Activated T-cell treated with anti-CD3 and anti-CD28 coated beads, Interleukin-2, amount 50 U/mL, for 72 hours (primary cell): ENCODE measurements at regions not wholly inside any gene's neighbourhood (a gene's known extent, or its start where the extent isn't known, plus 50 kb on each side); places are given as distances from the start of the nearest gene placed in this dataset.

ENCODE experiments used
- ATAC-seq, 2 donors: fragments of 150-1000 bp; cut with Tn5 transposase; replicated peaks in 1 of 2; 2 replicates each; pipeline ENCODE4 v1.10.0; 2021; ENCODE audit warnings: moderate library complexity in 2 of 2, mild to moderate bottlenecking in 1 of 2
- DNase-seq, 2 donors: peaks; one replicate each; pipeline ENCODE4 v3.0.0; 2021 to 2022; ENCODE audit warnings: mixed read lengths in 1 of 2
- H3K27ac Mint-ChIP-seq: one replicate; pipeline ENCODE4 v1.8.0; 2022; ENCODE audit warnings: mild to moderate bottlenecking, moderate library complexity, mixed read lengths
- H3K27me3 Mint-ChIP-seq: one replicate; pipeline ENCODE4 v1.8.0; 2022; ENCODE audit warnings: low read depth, mixed read lengths
- H3K36me3 Mint-ChIP-seq, 2 donors: one replicate each; pipeline ENCODE4 v1.8.0; 2022; ENCODE audit warnings: mixed read lengths in 2 of 2, mild to moderate bottlenecking in 1 of 2; ENCODE audit not compliant: insufficient read depth in 2 of 2
- H3K4me1 Mint-ChIP-seq: one replicate; pipeline ENCODE4 v1.8.0; 2022; ENCODE audit warnings: low read depth, mixed read lengths
- H3K4me3 Mint-ChIP-seq, 2 donors: one replicate each; pipeline ENCODE4 v1.8.0; 2022; ENCODE audit warnings: mild to moderate bottlenecking in 2 of 2, mixed read lengths in 2 of 2, moderate library complexity in 2 of 2
- H3K9me3 Mint-ChIP-seq, 2 donors: one replicate each; pipeline ENCODE4 v1.8.0; 2022; ENCODE audit warnings: mixed read lengths in 2 of 2

GRCh38 chr11:115919341-115920091 is 415.3 kb upstream of the CADM1 start:
- Mint-ChIP-seq H3K36me3 (peaks cover 0 to 1% of the 10 kb centered on the region in 2 donors), H3K27ac (peak overlapping the region; percentile 67), H3K4me1 (peaks cover 38% of the 10 kb centered on the region), H3K27me3 (peaks cover 26% of the 10 kb centered on the region), H3K9me3 (peaks cover 0 to 2% of the 10 kb centered on the region in 2 donors), H3K4me3 (peak overlapping the region; percentile 57 to 67)
- DNase-seq (peak; percentile 47 to 53), ATAC-seq (peak; percentile 89)

DNA sequence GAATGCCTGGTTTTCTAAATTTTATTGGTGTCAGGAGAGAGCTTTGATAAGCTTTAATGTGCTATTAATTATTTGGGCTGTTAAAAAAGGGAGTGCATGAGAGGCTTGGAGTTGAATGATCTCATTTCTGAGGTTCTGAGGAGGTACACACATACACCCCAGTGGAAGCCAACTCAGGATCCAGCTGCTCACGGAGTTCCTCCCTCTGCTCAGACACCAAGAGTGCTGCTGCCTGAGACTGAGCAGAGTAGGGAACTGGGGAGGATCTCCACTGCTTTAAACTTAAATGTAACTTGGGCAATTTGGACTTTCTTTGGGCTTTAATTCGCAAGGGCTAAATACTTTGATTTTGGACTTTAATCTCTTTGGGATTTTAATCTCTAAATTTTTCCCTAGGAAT is 414.4 kb upstream of the CADM1 start:
- Mint-ChIP-seq H3K27ac (no peak overlapping the region), H3K9me3 (peaks cover 0 to 2% of the 10 kb centered on the region in 2 donors), H3K27me3 (peaks cover 26% of the 10 kb centered on the region), H3K4me3 (no peak overlapping the region), H3K36me3 (peaks cover 0 to 1% of the 10 kb centered on the region in 2 donors), H3K4me1 (peaks cover 34% of the 10 kb centered on the region)
- DNase-seq (no peak), ATAC-seq (no peak)

GRCh38 chr11:115916608-115917007 is 412.4 kb upstream of the CADM1 start:
- Mint-ChIP-seq H3K27me3 (peaks cover 6% of the 10 kb centered on the region), H3K36me3 (peaks cover 0 to 1% of the 10 kb centered on the region in 2 donors), H3K4me1 (peaks cover 24% of the 10 kb centered on the region), H3K9me3 (peaks cover 0 to 2% of the 10 kb centered on the region in 2 donors), H3K27ac (no peak overlapping the region), H3K4me3 (no peak overlapping the region)
- DNase-seq (no peak), ATAC-seq (no peak)

GRCh38 chr11:115912484-115912945 is 408.3 kb upstream of the CADM1 start:
- H3K9me3 Mint-ChIP-seq = no peaks in the 10 kb centered on the region
- no peaks in the 10 kb centered on the region for H3K36me3 Mint-ChIP-seq
- ATAC-seq = no peak
- no peaks in the 10 kb centered on the region for H3K4me1 Mint-ChIP-seq
- H3K27ac Mint-ChIP-seq = no peak overlapping the region
- H3K27me3 Mint-ChIP-seq = peaks cover 18% of the 10 kb centered on the region
- DNase-seq = no peak
- H3K4me3 Mint-ChIP-seq = no peak overlapping the region

- no peak for DNase-seq
- H3K36me3 Mint-ChIP-seq = no peaks in the 10 kb centered on the region
- ATAC-seq = no peak
- no peaks in the 10 kb centered on the region for H3K4me1 Mint-ChIP-seq
- no peak overlapping the region for H3K4me3 Mint-ChIP-seq
- no peak overlapping the region for H3K27ac Mint-ChIP-seq
- H3K9me3 Mint-ChIP-seq = peaks cover 0 to under 1% of the 10 kb centered on the region in 2 donors
- peaks cover 18% of the 10 kb centered on the region for H3K27me3 Mint-ChIP-seq
Observed at GRCh38 chr11:115911613-115912346, 407.6 kb upstream of the CADM1 start.

DNA sequence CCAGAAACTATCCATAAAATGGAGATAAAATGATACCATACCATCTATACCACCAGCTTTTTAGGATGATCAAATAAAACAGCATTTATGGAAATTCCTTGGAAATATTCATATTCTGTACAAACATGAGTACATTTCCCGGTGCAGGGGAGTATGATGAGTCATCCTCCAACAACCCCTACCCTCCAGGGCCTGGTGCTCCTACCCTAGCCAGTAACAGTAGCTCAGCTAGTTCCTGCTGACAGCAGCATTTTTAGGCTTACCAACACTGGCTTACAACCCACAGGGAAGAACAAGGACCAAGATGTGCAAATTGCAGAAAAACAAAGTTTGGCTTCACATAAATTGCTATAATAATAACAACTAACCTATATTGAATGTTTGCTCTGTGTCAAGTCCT is 406.2 kb upstream of the CADM1 start:
- no peaks in the 10 kb centered on the region for H3K36me3 Mint-ChIP-seq
- H3K4me1 Mint-ChIP-seq = no peaks in the 10 kb centered on the region
- H3K27ac Mint-ChIP-seq = no peak overlapping the region
- H3K9me3 Mint-ChIP-seq = peaks cover 0 to 1% of the 10 kb centered on the region in 2 donors
- peaks cover 23% of the 10 kb centered on the region for H3K27me3 Mint-ChIP-seq
- no peak overlapping the region for H3K4me3 Mint-ChIP-seq
- ATAC-seq = no peak
- no peak for DNase-seq

DNA sequence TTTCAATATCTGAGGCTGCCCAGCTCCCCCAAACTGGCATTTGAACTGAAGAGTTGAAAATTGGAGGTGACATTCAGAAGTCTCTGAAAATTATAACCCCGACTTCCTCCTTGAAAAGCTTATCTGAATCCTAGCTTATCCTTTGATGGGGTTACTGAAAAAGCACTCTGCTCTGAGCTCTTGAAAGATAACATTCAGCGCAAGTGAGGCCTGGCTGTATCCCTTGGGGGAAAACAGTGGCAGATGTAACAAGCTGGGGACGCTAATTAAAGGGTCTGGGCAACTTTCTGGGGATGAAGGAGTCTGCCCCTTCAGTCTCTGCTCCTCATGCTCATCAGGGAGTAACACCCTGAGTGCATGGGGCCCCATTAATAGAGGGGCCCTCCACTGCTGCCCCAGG is 402.0 kb upstream of the CADM1 start:
- no peaks in the 10 kb centered on the region for H3K4me1 Mint-ChIP-seq
- DNase-seq (no peak), ATAC-seq (no peak)
- H3K9me3 Mint-ChIP-seq = peaks cover 2 to 7% of the 10 kb centered on the region in 2 donors
- no peak overlapping the region for H3K27ac Mint-ChIP-seq
- H3K4me3 Mint-ChIP-seq = no peak overlapping the region
- H3K27me3 Mint-ChIP-seq = peaks cover 32% of the 10 kb centered on the region
- H3K36me3 Mint-ChIP-seq = peaks cover 0 to 1% of the 10 kb centered on the region in 2 donors

GRCh38 chr11:115905341-115906000 is 401.3 kb upstream of the CADM1 start:
- Mint-ChIP-seq H3K4me3 (peak overlapping the region in 1 of 2 donors; percentile 13), H3K27ac (no peak overlapping the region), H3K27me3 (peaks cover 32% of the 10 kb centered on the region)

GRCh38 chr11:115903179-115903578 is 399.0 kb upstream of the CADM1 start:
- Mint-ChIP-seq H3K36me3 (peaks cover 0 to 1% of the 10 kb centered on the region in 2 donors), H3K4me1 (no peaks in the 10 kb centered on the region), H3K9me3 (peaks cover 3 to 8% of the 10 kb centered on the region in 2 donors), H3K4me3 (no peak overlapping the region), H3K27me3 (peaks cover 20% of the 10 kb centered on the region), H3K27ac (no peak overlapping the region)
- no peak for ATAC-seq
- no peak for DNase-seq

More at GRCh38 chr11:115905341-115906000, 401.3 kb upstream of the CADM1 start:
- H3K36me3 Mint-ChIP-seq = peaks cover 0 to 1% of the 10 kb centered on the region in 2 donors
- H3K9me3 Mint-ChIP-seq = peaks cover 2 to 7% of the 10 kb centered on the region in 2 donors
- ATAC-seq (no peak), DNase-seq (no peak)
- H3K4me1 Mint-ChIP-seq = no peaks in the 10 kb centered on the region

DNA sequence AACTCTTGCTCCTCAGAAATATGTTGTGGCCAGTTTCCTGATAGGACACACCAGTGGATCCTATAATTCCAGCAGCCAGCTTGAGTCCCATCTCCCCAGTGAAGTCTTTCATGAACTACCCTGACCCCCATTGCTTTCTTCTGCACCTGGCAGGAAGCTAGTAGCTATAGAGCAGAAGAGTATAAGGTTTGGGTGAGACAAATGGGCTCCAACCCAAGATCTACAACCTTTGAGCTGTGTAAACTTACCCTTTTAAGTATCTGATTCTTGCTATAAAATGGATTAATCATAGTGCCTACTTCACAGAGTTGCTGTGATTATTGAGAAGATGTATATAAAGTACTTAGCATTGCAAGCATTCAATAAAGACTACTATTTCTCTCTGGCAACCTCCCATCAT is 396.9 kb upstream of the CADM1 start:
- no peak for DNase-seq
- H3K27me3 Mint-ChIP-seq = peaks cover 9% of the 10 kb centered on the region
- peaks cover 0 to 1% of the 10 kb centered on the region in 2 donors for H3K36me3 Mint-ChIP-seq
- no peak overlapping the region for H3K27ac Mint-ChIP-seq
- ATAC-seq = no peak
- no peaks in the 10 kb centered on the region for H3K4me1 Mint-ChIP-seq
- peaks cover 3 to 8% of the 10 kb centered on the region in 2 donors for H3K9me3 Mint-ChIP-seq
- no peak overlapping the region for H3K4me3 Mint-ChIP-seq

DNA sequence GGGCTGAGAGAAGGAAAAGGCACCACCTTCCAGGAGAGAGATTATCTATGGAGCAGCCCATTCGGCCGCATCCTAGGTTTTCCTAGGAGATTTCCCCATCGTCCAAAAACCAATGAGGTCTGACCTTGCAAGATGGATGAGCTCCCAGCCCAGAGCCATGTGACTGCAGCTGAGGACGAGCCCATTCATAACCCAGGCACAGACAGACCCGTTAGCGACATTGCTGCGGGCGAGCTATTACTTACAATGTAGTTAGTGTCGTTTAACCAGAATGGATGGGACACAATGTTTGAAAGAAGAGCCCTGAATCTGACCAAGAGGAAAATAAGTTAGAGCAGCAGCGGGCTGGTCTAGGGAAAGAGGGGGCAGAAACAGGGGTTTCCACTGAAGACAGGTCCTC is 395.9 kb upstream of the CADM1 start:
- ATAC-seq (no peak), DNase-seq (no peak)
- peaks cover 9% of the 10 kb centered on the region for H3K27me3 Mint-ChIP-seq
- H3K4me3 Mint-ChIP-seq = no peak overlapping the region
- peaks cover 3 to 8% of the 10 kb centered on the region in 2 donors for H3K9me3 Mint-ChIP-seq
- no peaks in the 10 kb centered on the region for H3K4me1 Mint-ChIP-seq
- peaks cover 0 to 1% of the 10 kb centered on the region in 2 donors for H3K36me3 Mint-ChIP-seq
- H3K27ac Mint-ChIP-seq = no peak overlapping the region

GRCh38 chr11:115897707-115898106 is 393.5 kb upstream of the CADM1 start:
- no peaks in the 10 kb centered on the region for H3K36me3 Mint-ChIP-seq
- no peak overlapping the region for H3K4me3 Mint-ChIP-seq
- H3K4me1 Mint-ChIP-seq = no peaks in the 10 kb centered on the region
- ATAC-seq (no peak), DNase-seq (no peak)
- no peak overlapping the region for H3K27ac Mint-ChIP-seq
- peaks cover 1 to 3% of the 10 kb centered on the region in 2 donors for H3K9me3 Mint-ChIP-seq
- no peaks in the 10 kb centered on the region for H3K27me3 Mint-ChIP-seq

- Mint-ChIP-seq H3K36me3 (no peaks in the 10 kb centered on the region), H3K4me3 (no peak overlapping the region), H3K9me3 (peaks cover 1 to 3% of the 10 kb centered on the region in 2 donors), H3K4me1 (no peaks in the 10 kb centered on the region), H3K27me3 (no peaks in the 10 kb centered on the region), H3K27ac (no peak overlapping the region)
- ATAC-seq (no peak), DNase-seq (no peak)
Observed at GRCh38 chr11:115896084-115896483, 391.9 kb upstream of the CADM1 start.
